Stimulated activated memory B cell treated with anti-CD40 and anti-IgM and Interleukin-4, amounts not matched to agents 10 μg/mL and 1 μg/mL and 100 μg/mL, for 72 hours (primary cell): ENCODE measurements at regions not wholly inside any gene's neighbourhood (a gene's known extent, or its start where the extent isn't known, plus 50 kb on each side); places are given as distances from the start of the nearest gene placed in this dataset.

Experiments used
- ATAC-seq: fragments of 150-1000 bp; cut with Tn5 transposase; 2 replicates; pipeline ENCODE4 v1.10.0; 2021
- H3K27ac Mint-ChIP-seq: one replicate; pipeline ENCODE4 v1.8.0; 2022; ENCODE audit warnings: mild to moderate bottlenecking, mixed read lengths
- H3K27me3 Mint-ChIP-seq: one replicate; pipeline ENCODE4 v1.8.0; 2022; ENCODE audit warnings: mixed read lengths
- H3K36me3 Mint-ChIP-seq: one replicate; pipeline ENCODE4 v1.8.0; 2022; ENCODE audit warnings: mixed read lengths
- H3K4me1 Mint-ChIP-seq: one replicate; pipeline ENCODE4 v1.8.0; 2022; ENCODE audit warnings: mixed read lengths
- H3K4me3 Mint-ChIP-seq: one replicate; pipeline ENCODE4 v1.8.0; 2022; ENCODE audit warnings: mild to moderate bottlenecking, moderate library complexity, mixed read lengths
- H3K9me3 Mint-ChIP-seq: one replicate; pipeline ENCODE4 v1.8.0; 2022; ENCODE audit warnings: mixed read lengths

DNA sequence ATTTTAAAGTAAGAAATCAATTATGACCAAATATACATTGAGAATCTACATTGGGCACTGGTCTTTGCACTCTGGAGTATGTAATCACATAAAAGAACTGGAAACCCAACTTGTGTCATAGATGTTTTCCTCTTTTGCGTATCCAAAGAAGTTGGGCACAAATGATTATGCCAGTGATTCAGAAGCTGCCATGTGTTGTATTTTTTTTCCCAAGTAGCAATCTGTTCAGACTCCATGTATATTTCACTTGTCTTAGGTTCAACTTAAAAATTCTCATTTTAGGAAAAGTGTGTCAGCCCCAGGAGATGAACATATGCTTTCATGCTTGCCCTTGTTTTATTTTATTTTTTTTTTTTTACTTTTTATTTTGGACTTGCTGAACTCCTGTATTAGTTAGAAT, 441.5 kb downstream of the PDZRN4 start:
- Mint-ChIP-seq H3K27me3 (no peaks in the 10 kb centered on the region), H3K4me3 (no peak overlapping the region), H3K9me3 (peaks cover 13% of the 10 kb centered on the region), H3K36me3 (no peaks in the 10 kb centered on the region), H3K27ac (no peak overlapping the region), H3K4me1 (no peaks in the 10 kb centered on the region)
- ATAC-seq, result no peak

- no peak for ATAC-seq
- no peaks in the 10 kb centered on the region for H3K36me3 Mint-ChIP-seq
- H3K4me1 Mint-ChIP-seq, result no peaks in the 10 kb centered on the region
- peaks cover 8% of the 10 kb centered on the region for H3K9me3 Mint-ChIP-seq
- H3K27me3 Mint-ChIP-seq, result peaks cover 2% of the 10 kb centered on the region
- H3K27ac Mint-ChIP-seq, result no peak overlapping the region
- H3K4me3 Mint-ChIP-seq, result no peak overlapping the region
Observed at GRCh38 chr12:41627476-41627875, 439.4 kb downstream of the PDZRN4 start.

DNA sequence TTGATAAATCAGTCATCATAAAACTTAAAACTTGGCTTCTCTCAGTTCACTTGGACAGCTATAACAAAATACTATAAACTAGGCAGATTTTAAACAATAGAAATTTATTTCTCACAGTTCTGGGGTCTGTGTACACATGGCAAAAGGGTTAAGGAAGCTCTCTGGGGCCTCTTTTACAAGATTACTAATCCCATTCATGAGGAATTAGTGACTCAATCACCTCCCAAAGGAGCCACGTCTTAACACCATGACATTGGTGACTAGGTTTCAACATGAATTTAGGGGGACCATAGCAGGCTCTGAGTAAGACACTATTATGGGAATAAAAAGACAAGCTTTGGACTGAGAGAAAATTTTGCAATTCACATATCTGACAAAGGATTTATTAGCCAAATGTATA, 436.5 kb downstream of the PDZRN4 start:
- no peak overlapping the region for H3K27ac Mint-ChIP-seq
- no peaks in the 10 kb centered on the region for H3K36me3 Mint-ChIP-seq
- no peak for ATAC-seq
- peaks cover 11% of the 10 kb centered on the region for H3K9me3 Mint-ChIP-seq
- H3K27me3 Mint-ChIP-seq, result peaks cover 11% of the 10 kb centered on the region
- no peak overlapping the region for H3K4me3 Mint-ChIP-seq
- no peaks in the 10 kb centered on the region for H3K4me1 Mint-ChIP-seq
